Stomach (tissue), 8 donors: ENCODE measurements at regions not wholly inside any gene's neighbourhood (a gene's known extent, or its start where the extent isn't known, plus 50 kb on each side); places are given as distances from the start of the nearest gene placed in this dataset.

Experiments
- DNase-seq, 2 donors: peaks; one replicate each; pipeline versions ENCODE4 v3.0.0 to v3.0.0-alpha.2; 2013 to 2019
- H3K27ac ChIP-seq, 5 donors: fragments of 200-600 bp in 4 of 5; sonication (generic) in 4 of 5; one replicate each; pipeline ENCODE4 v1.5.1; 2013 to 2019; ENCODE audit warnings: mild to moderate bottlenecking in 1 of 5, moderate library complexity in 1 of 5
- H3K27me3 ChIP-seq, 3 donors: fragments of 200-600 bp; sonication (generic); one replicate each; pipeline ENCODE4 v1.5.1; 2017 to 2019; ENCODE audit warnings: mixed run types in 1 of 3
- H3K36me3 ChIP-seq, 4 donors: fragments of 200-600 bp; sonication (generic); 1 replicate in 3 of 4; 2 replicates in 1 of 4; pipeline ENCODE4 v1.5.1; 2016 to 2019
- H3K4me1 ChIP-seq, 4 donors: fragments of 200-600 bp; sonication (generic); one replicate each; pipeline ENCODE4 v1.5.1; 2016 to 2019
- H3K4me3 ChIP-seq, 4 donors: fragments of 200-600 bp; sonication (generic) in 3 of 4; one replicate each; pipeline ENCODE4 v1.5.1; 2016 to 2019; ENCODE audit warnings: mild to moderate bottlenecking in 1 of 4
- H3K9me3 ChIP-seq, 4 donors: fragments of 200-600 bp; sonication (generic); one replicate each; pipeline ENCODE4 v1.5.1; 2016 to 2019
- CTCF ChIP-seq, 7 experiments: fragments of 450-650 bp in 4 of 7; fragments of 200-600 bp in 3 of 7; sonication (generic) in 3 of 7; IDR thresholded peaks; one replicate each; pipeline ENCODE4 v1.5.1; 2016 to 2019; ENCODE audit warnings: antibody characterized with exemption in 7 of 7, control low read depth in 2 of 7, mild to moderate bottlenecking in 1 of 7
- EP300 ChIP-seq: sonication (generic); formaldehyde crosslinking; IDR thresholded peaks from one replicate; pipeline ENCODE4 v1.6.1; 2017; ENCODE audit warnings: antibody characterized with exemption
- POLR2A ChIP-seq, 4 donors: fragments of 450-650 bp; IDR thresholded peaks; one replicate each; pipeline ENCODE4 v1.6.1; 2016; ENCODE audit warnings: antibody characterized with exemption in 4 of 4, control low read depth in 2 of 4, mild to moderate bottlenecking in 1 of 4, moderate library complexity in 1 of 4
- POLR2AphosphoS5 ChIP-seq, 3 donors: sonication (generic); formaldehyde crosslinking; IDR thresholded peaks; one replicate each; pipeline ENCODE4 v1.6.1; 2016; ENCODE audit warnings: antibody characterized with exemption in 3 of 3
- WGBS, 5 donors: extraction: QIAGEN DNeasy Blood & Tissue Kit in 3 of 5; methylation state at CpG; one replicate each; pipeline versions ENCODE4 v1.1.5 to v1.1.7; 2013 to 2018; 5-methylcytosine and 5-hydroxymethylcytosine counted together
- intact Hi-C: fragments of 100-400 bp; cut with DNase I; formaldehyde crosslinking; loops from one replicate; pipeline ENCODE4 v1.15.1; 2023; ENCODE audit warnings: low total_unique reads
- donor health status: healthy with polysubstance abuse.
- donor health status: Bipolar disorder and iron deficiency.
- donor health status: healthy.

GRCh38 chr18:10247021-10247741 lies 207.3 kb upstream of the APCDD1 start:
- intact Hi-C loops: no loop called here
- H3K27ac ChIP-seq: peak overlapping the region in 1 of 5 donors; percentile 29
- WGBS, 5 donors: 67 to 81% (median 73%) methylated on average over 20 to 21 of the region's 21 CpGs
- H3K9me3 ChIP-seq: no peaks in the 10 kb centered on the region
- no peaks in the 10 kb centered on the region for H3K27me3 ChIP-seq
- peak in 1 of 2 donors; percentile 76 for DNase-seq
- no peaks in the 10 kb centered on the region for H3K36me3 ChIP-seq
- TF ChIP-seq EP300 (no peak), CTCF (IDR thresholded peaks at IDR 0.05) (no peak), POLR2A (IDR thresholded peaks at IDR 0.05) (no peak), POLR2AphosphoS5 (IDR thresholded peaks at IDR 0.05) (no peak)
- H3K4me3 ChIP-seq: no peak overlapping the region
- peaks cover 11 to 36% (median 24%) of the 10 kb centered on the region in 4 donors for H3K4me1 ChIP-seq

- no peak for TF ChIP-seq EP300
- TF ChIP-seq POLR2A (IDR thresholded peaks at IDR 0.05): no peak
- TF ChIP-seq CTCF (IDR thresholded peaks at IDR 0.05): no peak
- no peak for TF ChIP-seq POLR2AphosphoS5 (IDR thresholded peaks at IDR 0.05)
- Histone ChIP-seq H3K4me1 (peaks cover 11 to 36% (median 26%) of the 10 kb centered on the region in 4 donors), H3K27ac (peak overlapping the region in 1 of 5 donors; percentile 29), H3K4me3 (no peak overlapping the region), H3K9me3 (no peaks in the 10 kb centered on the region), H3K36me3 (no peaks in the 10 kb centered on the region), H3K27me3 (no peaks in the 10 kb centered on the region)
- DNase-seq: no peak
- intact Hi-C loops: no loop called here
- 70 to 86% (median 79%) methylated on average over 10 of the region's 10 CpGs for WGBS, 5 donors
These were observed 206.7 kb upstream of the APCDD1 start for GRCh38 chr18:10247742-10248082.

- intact Hi-C loops: no loop called here
- no peak overlapping the region for H3K4me3 ChIP-seq
- TF ChIP-seq CTCF (IDR thresholded peaks at IDR 0.05) (no peak), POLR2A (IDR thresholded peaks at IDR 0.05) (no peak)
- no peaks in the 10 kb centered on the region for H3K36me3 ChIP-seq
- WGBS, 5 donors: 81 to 94% (median 93%) methylated on average over 5 of the region's 5 CpGs
- H3K9me3 ChIP-seq: no peaks in the 10 kb centered on the region
- H3K4me1 ChIP-seq: peaks cover 11 to 34% (median 26%) of the 10 kb centered on the region in 4 donors
- no peak overlapping the region for H3K27ac ChIP-seq
- no peak for DNase-seq
- H3K27me3 ChIP-seq: no peaks in the 10 kb centered on the region
These were observed 205.7 kb upstream of the APCDD1 start for GRCh38 chr18:10248738-10249137.

GRCh38 chr18:10249270-10249669 lies 205.2 kb upstream of the APCDD1 start:
- Histone ChIP-seq H3K36me3 (no peaks in the 10 kb centered on the region), H3K9me3 (no peaks in the 10 kb centered on the region), H3K4me1 (peaks cover 5 to 29% (median 21%) of the 10 kb centered on the region in 4 donors), H3K27ac (no peak overlapping the region), H3K4me3 (no peak overlapping the region), H3K27me3 (no peaks in the 10 kb centered on the region)
- TF ChIP-seq CTCF (IDR thresholded peaks at IDR 0.05) (no peak), POLR2AphosphoS5 (IDR thresholded peaks at IDR 0.05) (no peak), POLR2A (IDR thresholded peaks at IDR 0.05) (no peak)
- intact Hi-C loops: no loop called here
- 79 to 94% (median 91%) methylated on average over 3 of the region's 3 CpGs for WGBS, 5 donors
- no peak for DNase-seq
